ENCODE measurements at regions not wholly inside any gene's neighbourhood (a gene's known extent, or its start where the extent isn't known, plus 50 kb on each side); places are given as distances from the start of the nearest gene placed in this dataset.

DNA sequence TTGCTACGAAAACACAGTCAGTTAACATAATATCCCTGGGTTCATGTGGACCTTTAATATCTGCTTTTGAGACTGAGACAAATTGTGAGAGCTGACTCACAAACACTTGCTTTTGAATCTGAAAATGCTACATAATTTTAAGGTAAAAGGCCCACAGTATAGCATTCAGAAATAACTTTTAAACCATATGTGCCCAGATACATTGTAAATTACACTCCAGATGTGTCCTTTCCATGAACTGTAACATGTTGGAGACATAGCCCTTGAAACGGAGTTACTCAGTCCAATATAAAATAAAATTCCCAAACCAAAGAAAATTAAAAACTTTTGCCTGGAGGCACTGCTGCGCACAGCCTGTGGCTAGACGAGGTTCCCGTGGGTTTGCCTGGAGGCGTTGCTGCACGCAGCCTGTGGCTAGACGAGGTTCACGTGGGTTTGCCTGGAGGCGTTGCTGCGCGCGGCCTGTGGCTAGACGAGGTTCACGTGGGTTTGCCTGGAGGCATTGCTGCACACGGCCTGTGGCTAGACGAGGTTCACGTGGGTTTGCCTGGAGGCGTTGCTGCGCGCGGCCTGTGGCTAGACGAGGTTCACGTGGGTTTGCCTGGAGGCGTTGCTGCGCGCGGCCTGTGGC, 131.9 kb upstream of the ALKAL2 start:
- CTCF ChIA-PET, result no interaction called here

GRCh38 chr2:417662-418061, 129.8 kb upstream of the ALKAL2 start:
- no peak for DNase-seq (ENCODE audit: low spot score)
- TF ChIP-seq, protein P1, sequence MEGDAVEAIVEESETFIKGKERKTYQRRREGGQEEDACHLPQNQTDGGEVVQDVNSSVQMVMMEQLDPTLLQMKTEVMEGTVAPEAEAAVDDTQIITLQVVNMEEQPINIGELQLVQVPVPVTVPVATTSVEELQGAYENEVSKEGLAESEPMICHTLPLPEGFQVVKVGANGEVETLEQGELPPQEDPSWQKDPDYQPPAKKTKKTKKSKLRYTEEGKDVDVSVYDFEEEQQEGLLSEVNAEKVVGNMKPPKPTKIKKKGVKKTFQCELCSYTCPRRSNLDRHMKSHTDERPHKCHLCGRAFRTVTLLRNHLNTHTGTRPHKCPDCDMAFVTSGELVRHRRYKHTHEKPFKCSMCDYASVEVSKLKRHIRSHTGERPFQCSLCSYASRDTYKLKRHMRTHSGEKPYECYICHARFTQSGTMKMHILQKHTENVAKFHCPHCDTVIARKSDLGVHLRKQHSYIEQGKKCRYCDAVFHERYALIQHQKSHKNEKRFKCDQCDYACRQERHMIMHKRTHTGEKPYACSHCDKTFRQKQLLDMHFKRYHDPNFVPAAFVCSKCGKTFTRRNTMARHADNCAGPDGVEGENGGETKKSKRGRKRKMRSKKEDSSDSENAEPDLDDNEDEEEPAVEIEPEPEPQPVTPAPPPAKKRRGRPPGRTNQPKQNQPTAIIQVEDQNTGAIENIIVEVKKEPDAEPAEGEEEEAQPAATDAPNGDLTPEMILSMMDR (conservative IDR thresholded peaks at IDR 0.05; ENCODE audit: low read depth), result no peak
- H3K27ac ChIP-seq, result no peak overlapping the region
- ChIA-PET CTCF (no interaction called here), POLR2A (ENCODE audit: low non-redundant PET) (no interaction called here)

More for the DNA sequence above, 131.9 kb upstream of the ALKAL2 start:
- POLR2A ChIA-PET (ENCODE audit: low non-redundant PET), result no interaction called here
- DNase-seq (ENCODE audit: low spot score), result no peak
- no peak overlapping the region for H3K27ac ChIP-seq
- TF ChIP-seq, protein P1 (conservative IDR thresholded peaks at IDR 0.05; ENCODE audit: low read depth), result no peak

- no peak overlapping the region for H3K27ac ChIP-seq
- TF ChIP-seq, protein P1 (conservative IDR thresholded peaks at IDR 0.05; ENCODE audit: low read depth), result no peak
- POLR2A ChIA-PET (ENCODE audit: low non-redundant PET), result no interaction called here
- no peak for DNase-seq (ENCODE audit: low spot score)
- CTCF ChIA-PET, result no interaction called here
Measured at GRCh38 chr2:417006-417405, 129.1 kb upstream of the ALKAL2 start.

GRCh38 chr2:415986-416610, 128.2 kb upstream of the ALKAL2 start:
- ChIA-PET POLR2A (ENCODE audit: low non-redundant PET) (no interaction called here), CTCF (no interaction called here)

GRCh38 chr2:409523-409922, 121.6 kb upstream of the ALKAL2 start:
- CTCF ChIA-PET, result no interaction called here
- no peak overlapping the region for H3K27ac ChIP-seq
- POLR2A ChIA-PET (ENCODE audit: low non-redundant PET), result no interaction called here
- TF ChIP-seq, protein P1 (conservative IDR thresholded peaks at IDR 0.05; ENCODE audit: low read depth), result no peak
- DNase-seq (ENCODE audit: low spot score), result no peak

More at GRCh38 chr2:415986-416610, 128.2 kb upstream of the ALKAL2 start:
- TF ChIP-seq, protein P1 (conservative IDR thresholded peaks at IDR 0.05; ENCODE audit: low read depth), result no peak
- DNase-seq (ENCODE audit: low spot score), result no peak
- no peak overlapping the region for H3K27ac ChIP-seq

DNA sequence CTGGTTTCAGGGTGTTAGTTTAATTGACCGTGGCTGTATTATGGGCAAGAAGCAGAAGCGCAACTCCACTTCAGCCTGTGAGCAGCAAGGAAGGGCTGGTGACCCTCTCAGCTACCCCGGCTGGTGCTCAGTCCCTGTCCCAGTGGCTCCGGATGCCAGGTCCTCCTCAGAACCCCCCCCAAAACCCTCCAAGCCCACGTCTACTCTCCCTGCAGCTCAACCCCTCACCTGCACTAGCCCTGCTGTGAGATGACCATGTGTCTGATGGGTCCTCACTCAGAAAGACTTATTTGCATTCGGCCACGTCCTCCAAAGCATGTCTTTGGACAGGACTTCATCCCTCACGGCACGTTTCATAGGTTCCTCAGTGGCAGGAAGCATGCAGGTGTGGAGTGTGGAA, 119.7 kb upstream of the ALKAL2 start:
- no peak for DNase-seq (ENCODE audit: low spot score)
- TF ChIP-seq, protein P1 (conservative IDR thresholded peaks at IDR 0.05; ENCODE audit: low read depth), result no peak
- ChIA-PET CTCF (no interaction called here), POLR2A (ENCODE audit: low non-redundant PET) (no interaction called here)
- H3K27ac ChIP-seq, result no peak overlapping the region
